HG03460 (cell line): ENCODE measurements at regions not wholly inside any gene's neighbourhood (a gene's known extent, or its start where the extent isn't known, plus 50 kb on each side); places are given as distances from the start of the nearest gene placed in this dataset.

ENCODE experiments used
- ATAC-seq: cut with Tn5 transposase; IDR thresholded peaks from one replicate; pipeline ENCODE4 v1.9.1; 2021; ENCODE audit not compliant: unreplicated experiment

GRCh38 chr6:143595251-143596036 lies 82.3 kb upstream of the PHACTR2 start:
- no peak for ATAC-seq

GRCh38 chr6:143594647-143595046 lies 83.1 kb upstream of the PHACTR2 start:
- no peak for ATAC-seq

GRCh38 chr6:143592335-143592734 lies 80.8 kb upstream of the FUCA2 start:
- ATAC-seq = no peak

- no peak for ATAC-seq
Measured at GRCh38 chr6:143591441-143591840, 79.9 kb upstream of the FUCA2 start.

GRCh38 chr6:143589162-143589561 lies 77.6 kb upstream of the FUCA2 start:
- ATAC-seq = no peak

- ATAC-seq = no peak
Measured at GRCh38 chr6:143586557-143586956, 75.0 kb upstream of the FUCA2 start.

- ATAC-seq = no peak
Measured at GRCh38 chr6:143585716-143586115, 74.2 kb upstream of the FUCA2 start.

- no peak for ATAC-seq
Measured at GRCh38 chr6:143585241-143585640, 73.7 kb upstream of the FUCA2 start.

GRCh38 chr6:143583542-143584327 lies 72.2 kb upstream of the FUCA2 start:
- no peak for ATAC-seq

- ATAC-seq = no peak
Measured at GRCh38 chr6:143581835-143582480, 70.4 kb upstream of the FUCA2 start.

- no peak for ATAC-seq
Measured at GRCh38 chr6:143579703-143580102, 68.2 kb upstream of the FUCA2 start.

GRCh38 chr6:143578054-143578453 lies 66.5 kb upstream of the FUCA2 start:
- ATAC-seq = no peak

- no peak for ATAC-seq
Measured at GRCh38 chr6:143575901-143576426, 64.4 kb upstream of the FUCA2 start.

GRCh38 chr6:143575440-143575839 lies 63.9 kb upstream of the FUCA2 start:
- ATAC-seq = peak; percentile 87

GRCh38 chr6:143570147-143570853 lies 58.8 kb upstream of the FUCA2 start:
- ATAC-seq = no peak

GRCh38 chr6:143569040-143569439 lies 57.5 kb upstream of the FUCA2 start:
- no peak for ATAC-seq

GRCh38 chr6:143564484-143565017 lies 53.0 kb upstream of the FUCA2 start:
- ATAC-seq = no peak

- ATAC-seq = no peak
Measured at GRCh38 chr6:143562143-143562542, 50.6 kb upstream of the FUCA2 start.
